Esophagus muscularis mucosa (tissue), 4 donors: ENCODE measurements at regions not wholly inside any gene's neighbourhood (a gene's known extent, or its start where the extent isn't known, plus 50 kb on each side); places are given as distances from the start of the nearest gene placed in this dataset.
"Not testable (repeated sequence)": the region's sequence is repeated elsewhere in the genome, so short reads cannot be mapped to it uniquely, and the experiment has no call there.

Source experiments
- DNase-seq: peaks from one replicate; pipeline ENCODE4 v3.0.0-alpha.2; 2017; ENCODE audit errors: extremely low spot score
- H3K27ac ChIP-seq, 4 donors: fragments of 200-600 bp; sonication (generic); replicated peaks in 1 of 4; 1 replicate in 3 of 4; 2 replicates in 1 of 4; pipeline ENCODE4 v1.5.1; 2016 to 2019; ENCODE audit warnings: mild to moderate bottlenecking in 1 of 4
- H3K27me3 ChIP-seq, 4 donors: fragments of 200-600 bp; sonication (generic); one replicate each; pipeline versions ENCODE4 v1.5.1 to v1.6.0; 2016 to 2019
- H3K36me3 ChIP-seq, 4 donors: fragments of 200-600 bp; sonication (generic); one replicate each; pipeline ENCODE4 v1.5.1; 2016 to 2019
- H3K4me1 ChIP-seq, 4 donors: fragments of 200-600 bp; sonication (generic); one replicate each; pipeline ENCODE4 v1.5.1; 2016 to 2019
- H3K4me3 ChIP-seq, 4 donors: fragments of 200-600 bp; sonication (generic); 1 replicate in 2 of 4; 2 replicates in 2 of 4; pipeline ENCODE4 v1.5.1; 2016 to 2019; ENCODE audit warnings: mild to moderate bottlenecking in 4 of 4, moderate library complexity in 1 of 4
- H3K9me3 ChIP-seq, 4 donors: fragments of 200-600 bp; sonication (generic); 1 replicate in 3 of 4; 2 replicates in 1 of 4; pipeline ENCODE4 v1.5.1; 2016 to 2019
- CTCF ChIP-seq, 3 experiments: fragments of 200-600 bp in 2 of 3; fragments of 450-650 bp in 1 of 3; sonication (generic) in 2 of 3; IDR thresholded peaks; one replicate each; pipeline ENCODE4 v1.5.1; 2017 to 2019; ENCODE audit warnings: antibody characterized with exemption in 3 of 3, mild to moderate bottlenecking in 2 of 3, moderate library complexity in 1 of 3
- EP300 ChIP-seq: sonication (generic); formaldehyde crosslinking; IDR thresholded peaks from one replicate; pipeline ENCODE4 v1.6.1; 2017; ENCODE audit warnings: antibody characterized with exemption
- POLR2A ChIP-seq: fragments of 450-650 bp; IDR thresholded peaks from one replicate; pipeline ENCODE4 v1.6.1; 2017; ENCODE audit warnings: antibody characterized with exemption, moderate library complexity, mild to moderate bottlenecking, low read depth
- POLR2AphosphoS5 ChIP-seq, 2 donors: sonication (generic); formaldehyde crosslinking; IDR thresholded peaks; one replicate each; pipeline ENCODE4 v1.6.1; 2017; ENCODE audit warnings: antibody characterized with exemption in 2 of 2
- WGBS: methylation state at CpG from one replicate; pipeline ENCODE4 v1.1.5; 2018; 5-methylcytosine and 5-hydroxymethylcytosine counted together
- intact Hi-C: fragments of 100-400 bp; cut with DNase I; formaldehyde crosslinking; loops from one replicate; pipeline ENCODE4 v1.15.1; 2023

GRCh38 chr14:53368711-53369201 lies 215.6 kb upstream of the DDHD1 start:
- Histone ChIP-seq H3K9me3 (no peaks in the 10 kb centered on the region), H3K4me1 (peaks cover 0 to 29% (median 25%) of the 10 kb centered on the region in 4 donors), H3K36me3 (no peaks in the 10 kb centered on the region), H3K27me3 (no peaks in the 10 kb centered on the region), H3K27ac (peak overlapping the region in 3 of 4 donors; percentile 29 to 45 (median 44)), H3K4me3 (no peak overlapping the region)
- no peak for DNase-seq
- intact Hi-C loops: no loop called here
- TF ChIP-seq POLR2AphosphoS5 (IDR thresholded peaks at IDR 0.05): no peak
- no peak for TF ChIP-seq POLR2A
- TF ChIP-seq CTCF (IDR thresholded peaks at IDR 0.05): no peak
- no peak for TF ChIP-seq EP300

DNA sequence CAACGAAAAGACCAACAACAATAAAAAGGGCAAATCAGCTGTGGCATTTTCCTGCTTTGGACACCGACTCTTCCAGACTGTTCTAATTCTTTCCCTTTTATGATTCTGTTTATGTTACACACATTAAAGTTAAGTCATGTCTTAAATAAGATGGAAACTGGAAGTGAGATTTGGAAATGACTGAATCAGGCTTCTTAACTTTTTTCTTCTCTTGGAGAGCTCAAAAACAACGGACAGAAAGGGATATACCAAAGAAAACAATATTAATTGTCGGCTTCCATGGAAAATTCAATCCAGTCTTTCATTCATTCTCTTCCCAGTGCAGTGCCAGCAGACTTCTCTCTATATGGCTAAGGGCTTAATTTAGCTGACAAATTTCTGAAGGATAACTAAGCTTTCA lies 214.9 kb upstream of the DDHD1 start:
- intact Hi-C loops: no loop called here

DNA sequence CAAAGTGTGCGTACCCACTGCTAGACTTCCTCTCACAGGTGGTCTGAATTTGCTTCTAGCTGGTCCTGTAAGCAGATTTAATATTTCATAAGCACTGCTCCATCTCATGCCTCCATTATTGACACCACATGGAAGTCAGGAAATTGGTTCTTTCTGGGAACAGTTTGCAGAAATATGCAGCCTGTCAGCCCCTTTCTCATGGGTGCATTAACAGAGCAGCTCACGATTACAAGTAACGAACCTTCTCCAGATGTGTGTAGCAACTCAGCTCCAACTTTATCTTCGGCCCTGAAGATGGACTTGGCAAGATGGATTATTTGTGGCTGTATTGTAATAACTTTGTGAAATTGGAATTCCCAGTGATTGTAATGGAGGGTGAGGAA lies 214.5 kb upstream of the DDHD1 start:
- Histone ChIP-seq H3K4me3 (no peak overlapping the region), H3K9me3 (no peaks in the 10 kb centered on the region), H3K4me1 (peaks cover 0 to 29% (median 25%) of the 10 kb centered on the region in 4 donors), H3K27ac (peak overlapping the region in 3 of 4 donors; percentile 29 to 45 (median 44)), H3K27me3 (no peaks in the 10 kb centered on the region), H3K36me3 (no peaks in the 10 kb centered on the region)
- TF ChIP-seq EP300 (no peak), POLR2AphosphoS5 (IDR thresholded peaks at IDR 0.05) (no peak)
- intact Hi-C loops: no loop called here
- no peak for DNase-seq
- 53% methylated on average over 4 of the region's 4 CpGs for WGBS

More for the DNA sequence above, 214.9 kb upstream of the DDHD1 start:
- peaks cover 0 to 29% (median 25%) of the 10 kb centered on the region in 4 donors for H3K4me1 ChIP-seq
- 47% methylated on average over 4 of the region's 4 CpGs for WGBS
- no peak for DNase-seq
- no peaks in the 10 kb centered on the region for H3K27me3 ChIP-seq
- H3K36me3 ChIP-seq: no peaks in the 10 kb centered on the region
- no peak overlapping the region for H3K4me3 ChIP-seq
- peak overlapping the region in 3 of 4 donors; percentile 29 to 45 (median 44) for H3K27ac ChIP-seq
- H3K9me3 ChIP-seq: no peaks in the 10 kb centered on the region
- TF ChIP-seq POLR2A (no peak), POLR2AphosphoS5 (IDR thresholded peaks at IDR 0.05) (no peak), CTCF (IDR thresholded peaks at IDR 0.05) (no peak), EP300 (no peak)

GRCh38 chr14:53365486-53366130 lies 212.5 kb upstream of the DDHD1 start:
- Histone ChIP-seq H3K9me3 (no peaks in the 10 kb centered on the region), H3K4me3 (no peak overlapping the region), H3K36me3 (no peaks in the 10 kb centered on the region), H3K27ac (no peak overlapping the region), H3K27me3 (no peaks in the 10 kb centered on the region), H3K4me1 (peaks cover 0 to 29% (median 25%) of the 10 kb centered on the region in 4 donors)
- intact Hi-C loops: no loop called here
- WGBS: 95% methylated on average over 3 of the region's 3 CpGs
- no peak for TF ChIP-seq POLR2AphosphoS5 (IDR thresholded peaks at IDR 0.05)
- TF ChIP-seq POLR2A: no peak
- TF ChIP-seq CTCF (IDR thresholded peaks at IDR 0.05): no peak
- TF ChIP-seq EP300: no peak
- DNase-seq: no peak

- intact Hi-C loops, H3K4me3 ChIP-seq, H3K36me3 ChIP-seq, H3K27ac ChIP-seq, DNase-seq, H3K9me3 ChIP-seq, H3K27me3 ChIP-seq: not testable (repeated sequence)
- WGBS: 74% methylated on average over 2 of the region's 2 CpGs
- H3K4me1 ChIP-seq: peaks cover 0 to 11% (median 6%) of the 10 kb centered on the region in 4 donors
Observed at GRCh38 chr14:53362916-53363315, 209.8 kb upstream of the DDHD1 start.

- H3K27ac ChIP-seq: no peak overlapping the region
- intact Hi-C loops: no loop called here
- H3K9me3 ChIP-seq: no peaks in the 10 kb centered on the region
- TF ChIP-seq POLR2AphosphoS5 (IDR thresholded peaks at IDR 0.05) (no peak), POLR2A (no peak), CTCF (IDR thresholded peaks at IDR 0.05) (no peak), EP300 (no peak)
- H3K36me3 ChIP-seq: no peaks in the 10 kb centered on the region
- peaks cover 0 to 2% (median 2%) of the 10 kb centered on the region in 4 donors for H3K4me1 ChIP-seq
- H3K4me3 ChIP-seq: no peak overlapping the region
- no peaks in the 10 kb centered on the region for H3K27me3 ChIP-seq
- DNase-seq: no peak
Observed at GRCh38 chr14:53360829-53361228, 207.7 kb upstream of the DDHD1 start.
